ENCODE measurements at regions not wholly inside any gene's neighbourhood (a gene's known extent, or its start where the extent isn't known, plus 50 kb on each side); places are given as distances from the start of the nearest gene placed in this dataset.

GRCh38 chr3:107892955-107893624, 197.7 kb downstream of the CD47 start:
- DNase-seq: no peak

- no peak for DNase-seq
Measured at GRCh38 chr3:107884719-107885460, 205.9 kb downstream of the CD47 start.

- no peak for DNase-seq
Measured at GRCh38 chr3:107884028-107884427, 206.8 kb downstream of the CD47 start.

GRCh38 chr3:107882881-107883280, 207.9 kb downstream of the CD47 start:
- no peak for DNase-seq

DNA sequence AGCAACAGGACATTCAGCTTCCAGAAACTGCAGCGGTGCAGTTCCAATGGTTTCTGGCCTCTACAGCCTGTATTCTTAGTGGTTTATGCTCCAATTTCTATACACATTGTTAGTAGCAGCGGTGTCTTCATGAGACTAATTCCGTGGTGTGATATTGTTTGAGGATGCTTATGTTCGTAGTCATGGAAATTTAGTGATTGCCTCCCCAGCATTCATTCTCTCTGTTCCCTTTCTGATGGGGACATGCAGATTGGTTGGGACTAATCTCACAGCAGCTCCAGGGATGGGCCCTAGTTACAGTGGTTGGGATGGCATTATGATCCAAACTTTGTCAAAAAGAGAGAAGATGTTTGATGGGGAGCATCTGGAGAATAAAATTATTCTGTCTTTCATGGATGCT, 208.6 kb downstream of the CD47 start:
- DNase-seq: no peak

GRCh38 chr3:107881509-107881908, 209.3 kb downstream of the CD47 start:
- DNase-seq: no peak

GRCh38 chr3:107880702-107881101, 210.1 kb downstream of the CD47 start:
- DNase-seq: no peak

DNA sequence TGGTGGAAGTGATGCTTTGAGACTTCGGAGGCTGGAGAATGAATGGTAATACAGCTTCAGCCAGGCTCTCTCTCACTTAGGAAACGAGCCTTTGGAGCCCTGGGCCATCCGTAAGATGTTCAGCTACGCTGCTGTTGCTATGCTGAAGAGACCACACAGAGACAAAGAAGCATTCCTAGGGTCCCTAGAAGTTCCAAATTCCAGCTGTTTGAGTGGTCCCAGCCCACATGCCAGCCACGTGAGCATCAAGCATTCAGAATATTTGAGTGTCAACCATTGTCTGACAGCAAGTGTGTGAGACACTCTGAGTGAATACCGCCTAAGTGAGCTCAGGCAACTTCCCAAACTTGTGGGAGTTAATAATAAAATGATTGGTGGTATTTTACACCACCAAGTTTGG, 212.9 kb downstream of the CD47 start:
- DNase-seq: no peak

DNA sequence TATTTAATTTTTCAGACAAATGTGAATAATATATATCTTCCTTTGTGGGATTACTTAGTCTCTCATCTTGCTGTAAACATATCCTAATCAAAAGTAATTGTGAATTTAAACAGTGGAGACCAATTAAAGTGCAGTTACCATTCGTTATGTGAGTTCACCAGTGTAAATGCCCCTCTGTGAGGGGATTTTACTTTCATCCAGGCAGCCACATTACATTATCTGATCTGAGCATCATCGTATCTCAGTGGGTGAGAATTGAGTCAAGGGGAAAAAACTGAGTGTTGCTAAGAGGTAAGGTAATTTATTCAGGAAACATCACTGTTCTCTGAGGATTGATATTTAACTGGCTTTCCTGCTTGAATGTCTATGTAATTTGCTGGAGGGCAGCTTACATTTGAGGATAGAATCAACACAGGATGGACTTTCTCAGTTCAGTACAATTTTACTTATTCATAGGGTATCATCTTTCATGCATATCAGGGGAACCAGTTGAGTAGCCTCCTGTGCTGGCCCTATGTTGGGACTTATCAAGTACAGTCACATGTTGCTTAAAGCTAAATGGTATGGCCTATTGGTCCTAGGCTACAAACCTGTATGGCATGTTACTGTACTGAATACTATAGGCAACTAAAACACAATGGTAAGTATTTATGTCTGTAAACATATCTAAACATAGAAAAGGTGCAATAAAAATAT, 219.7 kb downstream of the CD47 start:
- DNase-seq: no peak

DNA sequence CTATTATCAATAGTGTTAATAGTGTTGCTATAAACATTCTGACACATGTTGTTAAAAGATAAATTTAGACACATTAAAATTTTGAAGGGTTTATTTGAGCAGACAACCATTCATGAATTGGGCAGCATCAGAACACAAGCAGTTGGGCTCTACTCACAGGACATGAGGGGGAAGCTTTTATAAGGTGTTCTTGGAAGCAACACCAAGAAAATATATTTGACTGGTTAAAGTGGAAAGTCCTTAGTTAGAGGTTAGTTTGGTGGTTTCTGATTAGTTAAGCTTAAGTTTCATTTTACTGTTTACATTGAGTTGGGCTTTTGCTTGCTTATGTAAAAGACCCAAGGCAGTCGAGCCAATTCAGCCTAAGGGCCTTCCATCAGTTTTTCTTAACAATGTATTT, 220.7 kb downstream of the CD47 start:
- no peak for DNase-seq

- DNase-seq: no peak
Measured at GRCh38 chr3:107868449-107868848, 222.4 kb downstream of the CD47 start.

DNA sequence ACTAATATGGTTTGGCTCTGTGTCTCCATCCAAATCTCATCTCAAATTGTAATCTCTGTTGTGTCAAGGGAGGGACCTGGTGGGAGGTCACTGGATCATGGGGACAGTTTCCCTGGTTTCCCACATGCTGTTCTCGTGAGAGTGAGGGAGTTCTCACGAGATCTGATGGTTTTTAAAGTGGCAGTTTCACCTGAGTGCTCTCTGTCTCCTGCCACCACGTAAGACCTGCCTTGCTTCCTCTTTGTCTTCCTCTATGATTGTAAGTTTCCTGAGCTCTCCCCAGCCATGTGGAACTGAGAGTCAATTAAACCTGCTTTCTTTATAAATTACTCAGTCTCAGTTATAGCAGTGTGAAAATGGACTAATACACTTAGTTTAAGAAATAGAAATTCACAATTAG, 228.9 kb downstream of the CD47 start:
- no peak for DNase-seq

GRCh38 chr3:107861422-107861821, 229.4 kb downstream of the CD47 start:
- no peak for DNase-seq

Measured in SIG-M5 (cell line).